Vagina (tissue), 2 donors: ENCODE measurements at regions not wholly inside any gene's neighbourhood (a gene's known extent, or its start where the extent isn't known, plus 50 kb on each side); places are given as distances from the start of the nearest gene placed in this dataset.

Source experiments
- DNase-seq, 2 donors: peaks; one replicate each; pipeline ENCODE4 v3.0.0-alpha.2; 2017; ENCODE audit errors: extremely low spot score in 2 of 2
- H3K27ac ChIP-seq: fragments of 200-600 bp; sonication (generic); one replicate; pipeline ENCODE4 v1.5.1; 2019
- H3K27me3 ChIP-seq: fragments of 200-600 bp; sonication (generic); one replicate; pipeline ENCODE4 v1.5.1; 2019
- H3K36me3 ChIP-seq, 2 donors: fragments of 200-600 bp; sonication (generic); one replicate each; pipeline ENCODE4 v1.5.1; 2017 to 2019
- H3K4me1 ChIP-seq: fragments of 200-600 bp; sonication (generic); one replicate; pipeline ENCODE4 v1.5.1; 2019
- H3K4me3 ChIP-seq, 2 donors: fragments of 200-600 bp; sonication (generic); 1 replicate in 1 of 2; 2 replicates in 1 of 2; pipeline ENCODE4 v1.5.1; 2016 to 2019
- H3K9me3 ChIP-seq: fragments of 200-600 bp; sonication (generic); one replicate; pipeline ENCODE4 v1.5.1; 2019
- POLR2A ChIP-seq, 2 donors: fragments of 450-650 bp; IDR thresholded peaks; one replicate each; pipeline ENCODE4 v1.6.1; 2017; ENCODE audit warnings: antibody characterized with exemption in 2 of 2, mild to moderate bottlenecking in 2 of 2, moderate library complexity in 2 of 2
- POLR2AphosphoS5 ChIP-seq, 2 donors: sonication (generic); formaldehyde crosslinking; IDR thresholded peaks; one replicate each; pipeline ENCODE4 v1.9.0; 2017; ENCODE audit warnings: antibody characterized with exemption in 2 of 2, mild to moderate bottlenecking in 2 of 2, low read depth in 1 of 2; ENCODE audit not compliant: insufficient read depth in 1 of 2
- intact Hi-C: fragments of 100-400 bp; cut with DNase I; formaldehyde crosslinking; loops from one replicate; pipeline ENCODE4 v1.15.1; 2023
- TF ChIP-seq, protein P1 (sequence below), 3 experiments: fragments of 450-650 bp in 2 of 3; fragments of 200-600 bp in 1 of 3; sonication (generic) in 1 of 3; IDR thresholded peaks; one replicate each; pipeline ENCODE4 v1.5.1; 2017 to 2019; ENCODE audit warnings: antibody characterized with exemption in 3 of 3, mild to moderate bottlenecking in 2 of 3, moderate library complexity in 2 of 3

DNA sequence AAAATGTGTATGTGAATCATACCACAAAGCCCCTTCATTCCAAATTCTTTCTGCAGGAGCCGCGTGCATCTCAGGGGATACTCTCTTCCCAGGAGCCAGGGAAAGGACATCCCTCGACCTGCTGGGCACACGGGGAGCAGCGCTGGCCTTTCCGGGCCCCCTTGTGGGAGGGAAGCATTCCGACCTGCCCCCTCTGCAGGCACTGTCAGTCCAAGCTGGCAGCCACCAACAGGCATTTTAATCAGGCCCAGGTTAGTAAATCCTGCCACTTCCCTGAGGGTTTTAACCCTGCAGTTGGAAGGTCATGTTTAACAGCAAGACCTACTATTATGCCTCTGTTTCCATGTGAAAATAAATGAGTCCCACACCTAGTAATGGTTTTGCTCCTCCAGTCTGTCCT, 391.5 kb downstream of the SHANK2 start:
- TF ChIP-seq, protein P1, sequence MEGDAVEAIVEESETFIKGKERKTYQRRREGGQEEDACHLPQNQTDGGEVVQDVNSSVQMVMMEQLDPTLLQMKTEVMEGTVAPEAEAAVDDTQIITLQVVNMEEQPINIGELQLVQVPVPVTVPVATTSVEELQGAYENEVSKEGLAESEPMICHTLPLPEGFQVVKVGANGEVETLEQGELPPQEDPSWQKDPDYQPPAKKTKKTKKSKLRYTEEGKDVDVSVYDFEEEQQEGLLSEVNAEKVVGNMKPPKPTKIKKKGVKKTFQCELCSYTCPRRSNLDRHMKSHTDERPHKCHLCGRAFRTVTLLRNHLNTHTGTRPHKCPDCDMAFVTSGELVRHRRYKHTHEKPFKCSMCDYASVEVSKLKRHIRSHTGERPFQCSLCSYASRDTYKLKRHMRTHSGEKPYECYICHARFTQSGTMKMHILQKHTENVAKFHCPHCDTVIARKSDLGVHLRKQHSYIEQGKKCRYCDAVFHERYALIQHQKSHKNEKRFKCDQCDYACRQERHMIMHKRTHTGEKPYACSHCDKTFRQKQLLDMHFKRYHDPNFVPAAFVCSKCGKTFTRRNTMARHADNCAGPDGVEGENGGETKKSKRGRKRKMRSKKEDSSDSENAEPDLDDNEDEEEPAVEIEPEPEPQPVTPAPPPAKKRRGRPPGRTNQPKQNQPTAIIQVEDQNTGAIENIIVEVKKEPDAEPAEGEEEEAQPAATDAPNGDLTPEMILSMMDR (IDR thresholded peaks at IDR 0.05) = no peak
- no peak for TF ChIP-seq POLR2A (IDR thresholded peaks at IDR 0.05)
- TF ChIP-seq POLR2AphosphoS5 (IDR thresholded peaks at IDR 0.05; ENCODE audit: insufficient read depth in 1 of 2, low read depth in 1 of 2) = no peak
- no peak for DNase-seq
- Histone ChIP-seq H3K4me1 (no peaks in the 10 kb centered on the region), H3K4me3 (no peak overlapping the region), H3K27me3 (no peaks in the 10 kb centered on the region), H3K9me3 (no peaks in the 10 kb centered on the region), H3K36me3 (no peaks in the 10 kb centered on the region), H3K27ac (no peak overlapping the region)
- intact Hi-C loops = no loop called here

DNA sequence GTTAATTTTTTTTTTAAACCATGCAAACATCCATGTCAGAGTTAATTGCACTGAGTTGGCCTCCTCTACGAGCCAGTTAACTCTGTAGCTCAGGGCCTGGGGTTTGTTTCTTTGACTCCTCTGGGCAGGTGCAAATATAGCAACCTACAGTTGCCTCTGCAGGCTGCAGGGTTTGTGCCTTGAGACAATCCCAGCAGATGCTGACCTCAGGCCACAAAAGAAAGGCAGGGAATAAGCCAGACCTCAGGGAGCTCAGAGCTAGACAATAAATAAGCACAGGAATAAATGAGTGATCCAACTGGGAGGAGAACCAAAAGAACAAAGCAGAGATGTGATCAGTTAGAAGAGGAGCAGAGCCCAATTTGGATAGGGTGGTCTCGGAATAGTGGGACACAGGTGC, 390.8 kb downstream of the SHANK2 start:
- intact Hi-C loops = no loop called here

DNA sequence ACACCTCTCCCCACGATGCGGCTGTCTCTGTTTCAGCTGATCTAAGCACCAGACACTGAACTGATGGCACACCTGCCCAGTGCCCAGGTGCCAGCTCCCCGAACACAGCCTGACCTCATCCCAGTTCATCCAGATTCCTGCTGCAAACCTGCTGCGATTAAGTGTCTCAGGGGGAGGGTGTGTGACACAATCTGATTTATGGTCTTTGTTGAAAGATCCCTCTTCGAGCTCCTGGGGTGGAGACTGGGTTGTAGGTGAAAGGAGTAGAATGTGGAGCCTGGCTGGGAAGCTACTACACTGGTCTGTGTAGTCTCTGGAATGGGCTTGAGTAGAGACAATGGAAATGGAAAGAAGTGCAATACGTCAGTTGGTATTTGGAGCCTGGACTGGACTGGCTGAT, 390.3 kb downstream of the SHANK2 start:
- H3K9me3 ChIP-seq = no peaks in the 10 kb centered on the region
- DNase-seq = no peak
- TF ChIP-seq, protein P1 (IDR thresholded peaks at IDR 0.05) = no peak
- TF ChIP-seq POLR2AphosphoS5 (IDR thresholded peaks at IDR 0.05; ENCODE audit: insufficient read depth in 1 of 2, low read depth in 1 of 2) (no peak), POLR2A (IDR thresholded peaks at IDR 0.05) (no peak)
- intact Hi-C loops = no loop called here
- no peak overlapping the region for H3K27ac ChIP-seq
- H3K27me3 ChIP-seq = no peaks in the 10 kb centered on the region
- H3K4me3 ChIP-seq = no peak overlapping the region
- no peaks in the 10 kb centered on the region for H3K4me1 ChIP-seq
- H3K36me3 ChIP-seq = no peaks in the 10 kb centered on the region

More for the DNA sequence above, 390.8 kb downstream of the SHANK2 start:
- H3K27me3 ChIP-seq = no peaks in the 10 kb centered on the region
- no peaks in the 10 kb centered on the region for H3K36me3 ChIP-seq
- no peaks in the 10 kb centered on the region for H3K4me1 ChIP-seq
- H3K9me3 ChIP-seq = no peaks in the 10 kb centered on the region
- DNase-seq = no peak
- H3K4me3 ChIP-seq = no peak overlapping the region
- TF ChIP-seq, protein P1 (IDR thresholded peaks at IDR 0.05) = no peak
- TF ChIP-seq POLR2A (IDR thresholded peaks at IDR 0.05) (no peak), POLR2AphosphoS5 (IDR thresholded peaks at IDR 0.05; ENCODE audit: insufficient read depth in 1 of 2, low read depth in 1 of 2) (no peak)
- H3K27ac ChIP-seq = no peak overlapping the region

DNA sequence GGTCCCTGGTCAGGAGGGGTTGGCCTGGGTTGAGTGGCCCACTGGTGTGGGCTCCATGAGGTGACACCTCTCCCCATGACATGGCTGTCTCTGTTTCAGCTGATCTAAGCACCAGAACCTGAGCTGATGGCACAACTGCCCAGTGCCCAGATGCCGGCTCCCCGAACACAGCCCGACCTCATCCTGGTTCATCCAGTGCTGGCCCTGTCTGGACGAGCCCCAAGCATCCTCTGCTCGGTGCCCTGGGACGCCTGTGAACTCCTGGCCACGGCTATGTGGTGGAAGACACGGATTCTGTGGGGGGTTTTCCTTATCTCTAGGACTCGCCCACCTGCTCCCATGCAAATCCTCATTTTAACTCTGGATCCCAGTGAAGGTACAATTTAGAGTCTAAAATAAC, 389.2 kb downstream of the SHANK2 start:
- no peaks in the 10 kb centered on the region for H3K4me1 ChIP-seq
- H3K4me3 ChIP-seq = no peak overlapping the region
- intact Hi-C loops = no loop called here
- TF ChIP-seq, protein P1 (IDR thresholded peaks at IDR 0.05) = no peak
- TF ChIP-seq POLR2A (IDR thresholded peaks at IDR 0.05) = no peak
- no peaks in the 10 kb centered on the region for H3K36me3 ChIP-seq
- no peak for DNase-seq
- H3K27ac ChIP-seq = no peak overlapping the region
- no peaks in the 10 kb centered on the region for H3K9me3 ChIP-seq
- no peaks in the 10 kb centered on the region for H3K27me3 ChIP-seq

DNA sequence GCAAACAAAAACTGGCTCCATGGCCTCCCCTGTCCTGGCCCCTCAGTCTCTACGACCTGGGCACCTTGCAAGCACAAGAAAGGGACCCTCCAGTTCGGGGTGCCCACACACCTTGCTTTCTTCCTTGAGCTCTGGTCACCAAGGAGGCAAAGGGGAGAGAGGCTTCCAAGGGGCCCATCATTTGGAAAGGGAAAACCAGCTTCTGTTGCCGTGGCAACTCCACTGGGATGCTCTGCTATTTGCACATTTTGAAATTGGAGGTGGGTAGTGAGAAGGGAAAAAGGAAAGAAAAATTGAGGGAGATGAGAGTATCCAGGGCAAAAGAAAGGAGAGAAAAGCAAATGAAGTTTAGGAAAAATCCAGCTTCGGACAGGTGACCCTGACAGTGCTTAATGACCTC, 388.4 kb downstream of the SHANK2 start:
- TF ChIP-seq POLR2A (IDR thresholded peaks at IDR 0.05) (no peak), POLR2AphosphoS5 (IDR thresholded peaks at IDR 0.05; ENCODE audit: insufficient read depth in 1 of 2, low read depth in 1 of 2) (no peak)
- TF ChIP-seq, protein P1 (IDR thresholded peaks at IDR 0.05) = no peak
- no peaks in the 10 kb centered on the region for H3K27me3 ChIP-seq
- H3K9me3 ChIP-seq = no peaks in the 10 kb centered on the region
- no peak for DNase-seq
- H3K4me3 ChIP-seq = no peak overlapping the region
- intact Hi-C loops = no loop called here
- no peak overlapping the region for H3K27ac ChIP-seq
- no peaks in the 10 kb centered on the region for H3K36me3 ChIP-seq
- H3K4me1 ChIP-seq = no peaks in the 10 kb centered on the region
